Aorta (tissue), 5 donors: ENCODE measurements at regions not wholly inside any gene's neighbourhood (a gene's known extent, or its start where the extent isn't known, plus 50 kb on each side); places are given as distances from the start of the nearest gene placed in this dataset.
"Not testable (repeated sequence)": the region's sequence is repeated elsewhere in the genome, so short reads cannot be mapped to it uniquely, and the experiment has no call there.

Experiments
- ATAC-seq: fragments of 200-7000 bp; cut with Tn5 transposase; one replicate; pipeline ENCODE4 v1.9.1; 2022; ENCODE audit warnings: moderate library complexity; ENCODE audit not compliant: low FRiP score
- DNase-seq, 2 donors: peaks; one replicate each; pipeline ENCODE4 v3.0.0-alpha.2; 2020
- H3K27ac ChIP-seq, 2 donors: one replicate each; pipeline ENCODE4 v1.5.1; 2013; ENCODE audit warnings: low read length in 2 of 2, mild to moderate bottlenecking in 2 of 2, moderate library complexity in 2 of 2, control low read depth in 1 of 2, inconsistent platforms in 1 of 2, low read depth in 1 of 2
- H3K27me3 ChIP-seq, 2 donors: one replicate each; pipeline ENCODE4 v1.6.1; 2013; ENCODE audit warnings: control low read depth in 1 of 2, low read length in 1 of 2, mild to moderate bottlenecking in 1 of 2, moderate library complexity in 1 of 2; ENCODE audit not compliant: insufficient read depth in 2 of 2, control insufficient read depth in 1 of 2
- H3K36me3 ChIP-seq, 2 donors: one replicate each; pipeline ENCODE4 v1.6.1; 2013; ENCODE audit warnings: control low read depth in 1 of 2, low read length in 1 of 2, mild to moderate bottlenecking in 1 of 2; ENCODE audit not compliant: insufficient read depth in 2 of 2, control insufficient read depth in 1 of 2
- H3K4me1 ChIP-seq, 2 donors: one replicate each; pipeline ENCODE4 v1.6.1; 2013; ENCODE audit warnings: low read length in 2 of 2, control low read depth in 1 of 2, mild to moderate bottlenecking in 1 of 2, moderate library complexity in 1 of 2; ENCODE audit not compliant: insufficient read depth in 2 of 2, control insufficient read depth in 1 of 2
- H3K4me3 ChIP-seq, 2 donors: one replicate each; pipeline ENCODE4 v1.5.1; 2013; ENCODE audit warnings: low read length in 2 of 2, control low read depth in 1 of 2, mild to moderate bottlenecking in 1 of 2
- H3K9me3 ChIP-seq: one replicate; pipeline ENCODE4 v1.6.1; 2013; ENCODE audit warnings: mild to moderate bottlenecking, low read length; ENCODE audit not compliant: control insufficient read depth
- WGBS, 2 donors: extraction: QIAGEN DNeasy Blood & Tissue Kit; methylation state at CpG; one replicate each; pipeline ENCODE4 v1.1.7; 2013; 5-methylcytosine and 5-hydroxymethylcytosine counted together
- intact Hi-C, 2 donors: fragments of 100-400 bp; cut with DNase I; formaldehyde crosslinking; loops; one replicate each; pipeline versions ENCODE4 v1.14.2 to v1.15.0; 2022
- donor health status: healthy with polysubstance abuse.
- donor health status: Bipolar disorder and iron deficiency.
- donor health status: DM: no; HTN: no; CAD: no.
- donor health status: DM: no; HTN: no; CAD: no.
- donor health status: DM: yes; HTN: yes; CAD: no.

DNA sequence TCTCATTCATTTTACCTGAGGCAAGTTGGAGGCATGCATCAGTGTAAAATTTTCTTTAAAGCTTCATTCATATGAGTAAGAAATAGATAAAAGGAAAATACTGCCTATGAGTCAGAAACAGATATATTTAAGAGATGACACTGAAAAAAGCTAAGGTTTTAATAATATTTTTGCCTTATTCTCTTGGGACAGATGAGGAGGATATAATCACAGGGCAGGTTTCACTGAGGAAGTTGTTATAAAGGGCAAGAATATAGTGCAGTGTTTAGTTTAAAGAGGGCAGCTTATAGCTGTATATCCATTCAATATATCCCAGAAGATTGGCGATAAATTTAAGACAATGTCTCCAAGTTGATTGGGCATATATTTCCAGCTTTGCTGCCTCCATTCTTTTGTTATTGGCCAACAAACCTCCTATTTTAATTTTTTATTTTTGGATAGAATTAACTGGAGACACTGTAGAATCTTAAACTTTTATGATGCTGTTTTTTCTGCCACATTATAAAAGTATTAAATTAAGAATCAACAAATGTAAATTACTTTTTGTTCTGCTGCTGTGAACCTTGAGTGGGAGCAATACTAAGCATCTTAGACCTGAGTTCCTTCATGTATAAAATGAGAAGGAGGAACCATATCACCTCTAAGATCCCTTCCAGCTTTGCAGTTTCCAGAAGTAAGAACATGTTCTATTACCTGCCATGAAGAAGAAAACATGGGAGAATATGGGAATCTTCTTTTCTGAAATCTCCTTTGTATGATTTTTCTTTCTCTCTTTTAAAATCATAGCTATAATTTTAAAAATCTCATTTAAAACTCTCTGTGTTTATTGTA is 171.6 kb downstream of the S1PR1 start:
- no peaks in the 10 kb centered on the region for H3K9me3 ChIP-seq
- H3K36me3 ChIP-seq, result no peaks in the 10 kb centered on the region
- H3K27me3 ChIP-seq, result no peaks in the 10 kb centered on the region
- ATAC-seq, result no peak
- 93 to 95% methylated on average over 1 of the region's 1 CpG for WGBS, 2 donors
- no peak for DNase-seq
- no peak overlapping the region for H3K27ac ChIP-seq
- no peaks in the 10 kb centered on the region for H3K4me1 ChIP-seq
- no peak overlapping the region for H3K4me3 ChIP-seq
- intact Hi-C loops, result no loop called here

DNA sequence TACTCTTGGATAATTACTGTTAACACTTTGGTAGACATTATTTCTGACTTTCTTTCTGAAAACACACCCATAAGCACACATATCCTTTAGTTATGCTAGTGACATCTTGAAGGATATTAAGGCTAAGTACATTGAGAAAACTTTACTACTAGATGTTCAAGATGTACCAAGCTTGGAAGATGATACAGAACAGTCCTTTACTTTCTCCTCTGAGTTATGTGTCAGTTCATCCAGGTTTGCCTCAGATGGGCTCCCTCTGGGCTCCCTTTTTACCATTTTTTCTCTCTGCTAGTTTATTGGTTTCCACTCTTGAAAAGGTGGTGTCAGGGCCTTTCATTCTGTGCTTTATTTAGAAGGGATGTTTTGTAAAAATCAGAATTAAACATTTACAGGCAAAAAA is 172.3 kb downstream of the S1PR1 start:
- no peak for ATAC-seq

DNA sequence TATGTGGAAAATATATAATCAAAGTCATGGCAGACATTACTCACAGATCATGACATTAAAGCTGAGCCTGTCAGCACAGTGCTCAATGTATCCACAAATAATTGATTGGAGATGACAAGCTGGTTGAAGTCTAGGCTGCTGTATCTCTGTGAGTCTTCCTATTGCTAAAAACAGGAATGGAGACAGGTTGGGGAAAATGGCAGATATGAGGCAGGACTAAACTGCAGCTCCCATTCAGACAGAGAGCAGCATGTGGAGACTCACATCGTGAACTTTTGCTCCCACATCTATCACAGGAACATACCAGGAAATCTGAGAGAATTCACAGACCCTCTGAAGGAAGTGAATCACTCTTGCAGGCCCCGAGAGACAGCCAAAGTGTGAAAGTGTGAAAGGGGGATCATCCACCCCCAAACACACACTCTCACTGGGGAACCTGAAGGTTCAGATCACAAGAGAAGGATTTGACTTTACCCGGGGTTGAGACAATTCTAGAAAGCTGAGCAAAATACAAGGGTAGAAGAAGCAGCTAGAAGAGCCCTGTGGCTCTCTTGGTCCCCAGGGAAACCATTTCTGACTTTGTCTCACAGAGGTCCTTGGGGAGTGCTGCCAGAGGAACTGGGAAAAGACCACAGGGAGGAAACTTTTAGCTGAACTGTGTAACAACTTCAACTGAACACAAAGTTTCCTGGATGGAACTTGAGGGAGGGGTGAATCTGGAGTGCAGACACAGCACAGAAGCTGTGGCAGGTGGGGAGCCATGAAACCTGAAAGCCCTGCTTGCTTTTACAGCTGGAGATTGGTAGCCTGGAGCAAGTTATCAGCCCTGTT is 173.4 kb downstream of the S1PR1 start:
- no peak overlapping the region for H3K4me3 ChIP-seq
- no peak overlapping the region for H3K27ac ChIP-seq
- H3K4me1 ChIP-seq, result no peaks in the 10 kb centered on the region
- H3K9me3 ChIP-seq, result no peaks in the 10 kb centered on the region
- no peaks in the 10 kb centered on the region for H3K27me3 ChIP-seq
- 10 to 13% methylated on average over 3 of the region's 3 CpGs for WGBS, 2 donors
- no peak for DNase-seq
- no peak for ATAC-seq
- intact Hi-C loops, result no loop called here
- no peaks in the 10 kb centered on the region for H3K36me3 ChIP-seq

More for the DNA sequence above, 172.3 kb downstream of the S1PR1 start:
- intact Hi-C loops, result no loop called here
- Histone ChIP-seq H3K9me3 (no peaks in the 10 kb centered on the region), H3K27me3 (no peaks in the 10 kb centered on the region), H3K4me3 (no peak overlapping the region), H3K27ac (no peak overlapping the region), H3K36me3 (no peaks in the 10 kb centered on the region), H3K4me1 (no peaks in the 10 kb centered on the region)
- DNase-seq, result no peak

GRCh38 chr1:101420406-101420805 is 183.6 kb downstream of the S1PR1 start:
- H3K4me1 ChIP-seq, result no peaks in the 10 kb centered on the region
- no peak for DNase-seq
- no peak for ATAC-seq
- H3K27me3 ChIP-seq, result no peaks in the 10 kb centered on the region
- no peak overlapping the region for H3K4me3 ChIP-seq
- no peaks in the 10 kb centered on the region for H3K36me3 ChIP-seq
- H3K27ac ChIP-seq, result no peak overlapping the region
- WGBS, 2 donors, result 2 to 4% methylated on average over 2 of the region's 2 CpGs
- intact Hi-C loops, result no loop called here
- H3K9me3 ChIP-seq, result no peaks in the 10 kb centered on the region

GRCh38 chr1:101428083-101428482 is 191.3 kb downstream of the S1PR1 start:
- DNase-seq, H3K4me3 ChIP-seq, H3K27me3 ChIP-seq, H3K36me3 ChIP-seq, ATAC-seq, H3K9me3 ChIP-seq, H3K27ac ChIP-seq, intact Hi-C loops, H3K4me1 ChIP-seq: not testable (repeated sequence)
- WGBS, 2 donors, result 88 to 92% methylated on average over 1 of the region's 1 CpG

DNA sequence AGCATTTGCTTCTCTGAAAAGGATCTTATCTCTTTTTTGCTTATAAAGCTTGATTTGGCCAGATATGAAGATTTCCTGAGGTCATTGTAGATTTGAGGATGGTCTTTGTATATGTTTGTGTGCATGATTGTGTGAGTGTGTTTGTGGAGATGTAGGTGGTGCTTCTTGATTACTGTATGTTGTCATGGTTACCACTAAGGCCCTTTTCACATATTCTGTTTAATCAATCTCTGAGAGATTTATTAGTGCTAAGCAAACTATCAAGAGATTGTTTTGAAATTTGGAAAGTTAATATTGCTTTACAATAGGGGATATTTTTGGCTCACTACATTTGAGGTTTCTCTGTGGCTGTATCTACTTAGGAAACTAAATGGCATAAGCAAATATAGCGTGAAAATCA is 191.7 kb downstream of the S1PR1 start:
- H3K4me1 ChIP-seq, result no peaks in the 10 kb centered on the region
- ATAC-seq, result no peak
- no peak for DNase-seq
- intact Hi-C loops, result no loop called here
- H3K36me3 ChIP-seq, result no peaks in the 10 kb centered on the region
- H3K4me3 ChIP-seq, result no peak overlapping the region
- no peaks in the 10 kb centered on the region for H3K9me3 ChIP-seq
- no peaks in the 10 kb centered on the region for H3K27me3 ChIP-seq
- no peak overlapping the region for H3K27ac ChIP-seq
- 67 to 81% methylated on average over 1 of the region's 1 CpG for WGBS, 2 donors

DNA sequence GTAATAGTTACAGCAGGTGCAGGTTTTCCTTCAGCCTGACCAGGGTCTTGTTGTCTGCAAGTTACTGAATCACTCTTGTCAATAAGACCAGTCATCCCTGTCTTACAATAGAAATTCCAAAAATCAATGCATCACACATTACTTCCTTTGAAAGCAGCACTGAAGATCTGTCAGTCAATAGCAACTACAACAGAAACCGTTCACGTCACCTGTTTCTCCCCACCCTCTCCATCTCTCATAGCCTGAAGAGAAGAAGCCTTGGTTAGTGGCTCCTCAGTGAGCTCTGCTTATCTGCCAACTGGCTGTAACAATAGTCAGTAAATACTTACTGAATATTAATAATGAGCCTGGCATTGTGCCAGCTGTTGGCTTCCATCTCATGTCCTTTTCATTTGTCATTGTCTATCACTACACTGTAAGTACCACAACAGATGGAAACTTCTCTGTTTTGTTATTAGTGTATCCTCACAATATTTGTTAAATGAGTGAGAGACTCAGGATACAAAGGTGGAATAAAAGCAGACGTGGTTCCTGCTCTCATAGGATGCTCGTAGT is 195.2 kb downstream of the S1PR1 start:
- Histone ChIP-seq H3K9me3 (no peaks in the 10 kb centered on the region), H3K27ac (no peak overlapping the region), H3K4me3 (no peak overlapping the region), H3K27me3 (no peaks in the 10 kb centered on the region), H3K4me1 (no peaks in the 10 kb centered on the region), H3K36me3 (no peaks in the 10 kb centered on the region)
- WGBS, 2 donors, result 81 to 84% methylated on average over 4 of the region's 4 CpGs
- ATAC-seq (no peak), DNase-seq (no peak)
- intact Hi-C loops, result no loop called here

DNA sequence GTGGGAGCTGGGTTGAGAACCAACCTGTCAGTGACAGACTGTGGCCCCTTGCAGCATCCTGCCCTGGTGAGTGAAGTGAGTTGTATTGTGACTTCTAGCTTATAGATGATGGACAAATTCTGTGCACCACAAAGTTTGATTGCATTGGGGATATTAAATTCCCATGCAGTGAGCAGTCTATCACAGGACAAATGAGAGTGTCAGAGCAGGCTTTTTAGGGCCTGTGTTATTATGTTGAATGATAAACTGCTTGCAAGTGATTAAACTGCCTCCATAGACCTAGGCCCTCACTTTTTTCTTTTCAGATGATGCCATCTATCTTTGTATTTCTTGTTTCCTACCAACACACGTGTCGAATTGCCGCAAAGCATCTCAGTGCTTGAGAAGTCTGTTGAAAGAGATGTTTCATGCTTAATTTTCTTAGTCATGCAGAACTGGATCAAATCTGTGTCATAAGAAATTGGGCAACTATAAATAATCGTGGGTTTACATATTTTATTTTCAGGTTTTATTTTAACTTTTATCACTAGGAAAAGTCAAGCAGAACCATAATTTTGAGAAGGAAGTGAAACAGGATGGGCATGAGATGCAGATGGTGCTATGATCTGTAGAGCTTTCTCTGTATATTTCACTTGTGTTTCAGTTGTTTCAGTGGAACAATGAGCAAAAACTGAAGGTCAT is 199.2 kb downstream of the S1PR1 start:
- Histone ChIP-seq H3K27me3 (no peaks in the 10 kb centered on the region), H3K36me3 (no peaks in the 10 kb centered on the region), H3K4me1 (no peaks in the 10 kb centered on the region), H3K9me3 (no peaks in the 10 kb centered on the region), H3K4me3 (no peak overlapping the region), H3K27ac (no peak overlapping the region)
- WGBS, 2 donors, result 53 to 55% methylated on average over 4 of the region's 4 CpGs
- intact Hi-C loops, result no loop called here
- ATAC-seq (no peak), DNase-seq (no peak)
